HEK293 (cell line): ENCODE measurements at regions not wholly inside any gene's neighbourhood (a gene's known extent, or its start where the extent isn't known, plus 50 kb on each side); places are given as distances from the start of the nearest gene placed in this dataset.

ENCODE experiments used
- CTCF ChIA-PET: fragments of 350-600 bp; formaldehyde crosslinking; extraction: SDS; loops from one replicate; lab custom pipeline; 2021; ENCODE audit warnings: antibody characterized with exemption; lab: Yijun Ruan, JAX
- POLR2A ChIA-PET: fragments of 300-600 bp; formaldehyde crosslinking; extraction: SDS; loops from one replicate; lab custom pipeline; 2020; ENCODE audit warnings: antibody characterized with exemption, inconsistent platforms; lab: Yijun Ruan, JAX
- H3K27ac ChIP-seq: fragments of 200-500 bp; sonication (Bioruptor generic); 2 replicates; pipeline ENCODE4 v1.5.1; 2014; ENCODE audit warnings: low read depth, low read length, control low read depth, inconsistent platforms; ENCODE audit errors: extremely low read depth
- H3K36me3 ChIP-seq, 2 experiments: fragments of 200-500 bp in 1 of 2; sonication (Bioruptor generic) in 1 of 2; 1 replicate in 1 of 2; 2 replicates in 1 of 2; pipeline ENCODE4 v1.5.1; 2014 to 2017; ENCODE audit warnings: inconsistent platforms in 2 of 2, low read length in 2 of 2; ENCODE audit not compliant: control insufficient read depth in 2 of 2, insufficient read depth in 1 of 2
- H3K4me1 ChIP-seq: fragments of 200-500 bp; sonication (Bioruptor generic); 2 replicates; pipeline ENCODE4 v1.5.1; 2014; ENCODE audit warnings: mild to moderate bottlenecking, low read length, inconsistent platforms; ENCODE audit not compliant: control insufficient read depth, insufficient read depth
- H3K4me3 ChIP-seq: 2 replicates; pipeline ENCODE4 v1.5.1; 2011; ENCODE audit warnings: low read depth, mild to moderate bottlenecking, control low read depth, low read length, moderate library complexity
- H3K9me3 ChIP-seq: fragments of 200-500 bp; sonication (Bioruptor generic); 2 replicates; pipeline ENCODE4 v1.5.1; 2014; ENCODE audit warnings: low read depth, low read length, inconsistent platforms; ENCODE audit not compliant: control insufficient read depth, insufficient read depth
- MYNN ChIP-seq: fragments of 450-650 bp; formaldehyde crosslinking; IDR thresholded peaks from 2 replicates; pipeline ENCODE4 v1.5.1; 2016; ENCODE audit warnings: missing biosample characterization, missing genetic modification characterization, borderline replicate concordance
- SCRT2 ChIP-seq: fragments of 450-650 bp; formaldehyde crosslinking; IDR thresholded peaks from 2 replicates; pipeline ENCODE4 v1.5.1; 2016; ENCODE audit warnings: missing biosample characterization, missing genetic modification characterization
- SP2 ChIP-seq: fragments of 450-650 bp; formaldehyde crosslinking; IDR thresholded peaks from 2 replicates; pipeline ENCODE4 v1.5.1; 2016; ENCODE audit warnings: missing biosample characterization, missing genetic modification characterization
- WT1 ChIP-seq: fragments of 450-650 bp; formaldehyde crosslinking; IDR thresholded peaks from 2 replicates; pipeline ENCODE4 v1.5.1; 2016; ENCODE audit warnings: missing biosample characterization, missing genetic modification characterization
- ZBTB20 ChIP-seq: fragments of 450-650 bp; formaldehyde crosslinking; IDR thresholded peaks from 2 replicates; pipeline ENCODE4 v1.5.1; 2016; ENCODE audit warnings: missing biosample characterization, missing genetic modification characterization
- ZFP41 ChIP-seq: fragments of 450-650 bp; formaldehyde crosslinking; IDR thresholded peaks from 2 replicates; pipeline ENCODE4 v1.5.1; 2016; ENCODE audit warnings: missing biosample characterization, missing genetic modification characterization, borderline replicate concordance
- ZNF121 ChIP-seq: fragments of 450-650 bp; formaldehyde crosslinking; IDR thresholded peaks from 2 replicates; pipeline ENCODE4 v1.5.1; 2016; ENCODE audit warnings: missing biosample characterization, missing genetic modification characterization
- ZNF133 ChIP-seq: fragments of 450-650 bp; formaldehyde crosslinking; IDR thresholded peaks from 2 replicates; pipeline ENCODE4 v1.5.1; 2016; ENCODE audit warnings: missing biosample characterization, missing genetic modification characterization
- ZNF2 ChIP-seq: fragments of 450-650 bp; formaldehyde crosslinking; IDR thresholded peaks from 2 replicates; pipeline ENCODE4 v1.5.1; 2016; ENCODE audit warnings: missing biosample characterization, missing genetic modification characterization
- ZNF354C ChIP-seq: fragments of 450-650 bp; formaldehyde crosslinking; IDR thresholded peaks from 2 replicates; pipeline ENCODE4 v1.5.1; 2016; ENCODE audit warnings: missing biosample characterization, missing genetic modification characterization, low read depth, borderline replicate concordance
- ZNF404 ChIP-seq: fragments of 450-650 bp; formaldehyde crosslinking; IDR thresholded peaks from 2 replicates; pipeline ENCODE4 v1.5.1; 2017; ENCODE audit warnings: missing biosample characterization, missing genetic modification characterization
- ZNF416 ChIP-seq: fragments of 450-650 bp; formaldehyde crosslinking; IDR thresholded peaks from 2 replicates; pipeline ENCODE4 v1.5.1; 2016; ENCODE audit warnings: missing biosample characterization, missing genetic modification characterization
- ZNF426 ChIP-seq: fragments of 450-650 bp; formaldehyde crosslinking; IDR thresholded peaks from 2 replicates; pipeline ENCODE4 v1.5.1; 2017; ENCODE audit warnings: missing biosample characterization, missing genetic modification characterization, mild to moderate bottlenecking, inconsistent platforms, moderate library complexity
- ZNF548 ChIP-seq: fragments of 450-650 bp; formaldehyde crosslinking; IDR thresholded peaks from 2 replicates; pipeline ENCODE4 v1.5.1; 2016; ENCODE audit warnings: missing biosample characterization, missing genetic modification characterization
- ZNF658 ChIP-seq: fragments of 450-650 bp; formaldehyde crosslinking; IDR thresholded peaks from 2 replicates; pipeline ENCODE4; 2016; ENCODE audit warnings: missing biosample characterization, missing genetic modification characterization
- ZNF776 ChIP-seq: fragments of 450-650 bp; formaldehyde crosslinking; IDR thresholded peaks from 2 replicates; pipeline ENCODE4 v1.5.0; 2017; ENCODE audit warnings: missing biosample characterization, missing genetic modification characterization, borderline replicate concordance
- TF ChIP-seq, protein P1 (sequence below): fragments of 450-650 bp; formaldehyde crosslinking; IDR thresholded peaks from 2 replicates; pipeline ENCODE4 v1.5.1; 2016; ENCODE audit warnings: missing biosample characterization, missing genetic modification characterization
- TF ChIP-seq, protein P2 (sequence below): fragments of 450-650 bp; formaldehyde crosslinking; IDR thresholded peaks from 2 replicates; pipeline ENCODE4 v1.5.1; 2016; ENCODE audit warnings: missing biosample characterization, missing genetic modification characterization
- TF ChIP-seq, protein P3 (sequence below): fragments of 450-650 bp; IDR thresholded peaks from 2 replicates; pipeline ENCODE4 v1.5.1; 2018; ENCODE audit warnings: missing biosample characterization, missing genetic modification characterization
- TF ChIP-seq, protein P4 (sequence below): fragments of 450-650 bp; formaldehyde crosslinking; IDR thresholded peaks from 2 replicates; pipeline ENCODE4 v1.5.1; 2016; ENCODE audit warnings: missing biosample characterization, missing genetic modification characterization, low read depth

DNA sequence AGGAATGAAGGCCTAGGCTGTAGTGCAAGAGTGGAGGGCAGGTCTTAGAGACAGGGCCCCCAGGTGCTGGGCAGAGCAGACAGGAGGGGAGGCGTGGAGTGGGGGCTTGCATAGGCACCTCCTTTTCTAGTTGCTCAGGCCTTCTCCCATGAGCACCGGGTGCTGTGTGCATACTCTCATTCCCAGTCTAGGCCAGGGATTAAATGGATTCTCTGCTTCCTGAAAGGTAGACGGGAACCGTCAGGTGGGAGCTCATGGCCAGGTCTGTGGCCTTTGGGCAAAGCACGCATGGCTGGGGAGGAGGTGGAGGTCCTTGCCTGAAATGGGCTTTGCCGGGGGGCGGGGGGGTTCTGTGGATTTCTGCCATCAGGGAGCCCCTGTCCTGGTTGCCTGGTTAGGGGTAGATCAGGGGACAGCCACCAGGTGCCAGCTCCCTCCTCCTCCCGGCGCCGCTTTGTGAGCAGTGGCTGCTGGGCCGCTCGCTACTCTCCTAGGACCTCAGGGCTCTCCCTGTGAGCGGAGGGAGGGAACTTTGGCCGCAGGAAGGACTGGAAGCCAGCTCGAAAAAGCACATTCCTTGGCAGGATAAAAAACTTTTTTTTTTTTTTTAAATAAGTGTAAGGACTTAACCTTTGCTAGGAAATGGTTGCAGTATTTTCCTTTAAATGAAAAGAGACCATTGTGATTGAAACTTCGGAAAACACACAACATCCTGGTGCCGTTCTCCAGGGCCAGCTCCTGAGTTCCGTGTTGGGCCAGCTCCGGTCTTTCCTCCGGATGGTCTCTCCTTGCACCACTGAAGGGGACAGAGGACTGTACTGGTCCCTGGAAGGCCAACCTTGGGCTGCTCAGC lies 82.8 kb upstream of the HAAO start (continued):
- no peak for TF ChIP-seq SCRT2 (tag by site-specific recombination)

DNA sequence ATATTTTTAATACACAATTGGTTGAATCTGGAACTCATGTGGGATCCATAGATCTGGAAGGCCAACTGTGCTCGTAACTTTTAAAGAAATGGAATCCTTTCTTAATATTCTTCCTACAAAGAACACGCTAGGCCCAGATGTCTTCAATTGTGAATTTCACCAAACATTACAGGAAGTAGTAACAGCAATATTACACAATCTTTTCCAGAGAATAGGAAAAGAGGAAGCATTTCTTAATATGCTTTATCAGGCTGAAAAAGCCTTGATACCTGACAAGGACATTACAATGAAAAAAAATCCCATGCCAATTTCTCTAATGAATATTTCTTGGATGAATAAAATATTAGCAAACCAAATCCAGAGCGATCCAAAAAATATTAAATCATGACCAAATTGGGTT lies 80.3 kb upstream of the HAAO start:
- TF ChIP-seq MYNN (tag by site-specific recombination) = no peak
- TF ChIP-seq WT1 (tag by site-specific recombination) = no peak
- TF ChIP-seq, protein P1, sequence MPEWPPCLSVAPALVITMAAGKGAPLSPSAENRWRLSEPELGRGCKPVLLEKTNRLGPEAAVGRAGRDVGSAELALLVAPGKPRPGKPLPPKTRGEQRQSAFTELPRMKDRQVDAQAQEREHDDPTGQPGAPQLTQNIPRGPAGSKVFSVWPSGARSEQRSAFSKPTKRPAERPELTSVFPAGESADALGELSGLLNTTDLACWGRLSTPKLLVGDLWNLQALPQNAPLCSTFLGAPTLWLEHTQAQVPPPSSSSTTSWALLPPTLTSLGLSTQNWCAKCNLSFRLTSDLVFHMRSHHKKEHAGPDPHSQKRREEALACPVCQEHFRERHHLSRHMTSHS (tag by site-specific recombination) = no peak
- no peak for TF ChIP-seq ZNF2 (tag by site-specific recombination)
- no peak for TF ChIP-seq ZNF426 (tag by site-specific recombination)
- TF ChIP-seq ZBTB20 (tag by site-specific recombination) = no peak
- TF ChIP-seq, protein P2, sequence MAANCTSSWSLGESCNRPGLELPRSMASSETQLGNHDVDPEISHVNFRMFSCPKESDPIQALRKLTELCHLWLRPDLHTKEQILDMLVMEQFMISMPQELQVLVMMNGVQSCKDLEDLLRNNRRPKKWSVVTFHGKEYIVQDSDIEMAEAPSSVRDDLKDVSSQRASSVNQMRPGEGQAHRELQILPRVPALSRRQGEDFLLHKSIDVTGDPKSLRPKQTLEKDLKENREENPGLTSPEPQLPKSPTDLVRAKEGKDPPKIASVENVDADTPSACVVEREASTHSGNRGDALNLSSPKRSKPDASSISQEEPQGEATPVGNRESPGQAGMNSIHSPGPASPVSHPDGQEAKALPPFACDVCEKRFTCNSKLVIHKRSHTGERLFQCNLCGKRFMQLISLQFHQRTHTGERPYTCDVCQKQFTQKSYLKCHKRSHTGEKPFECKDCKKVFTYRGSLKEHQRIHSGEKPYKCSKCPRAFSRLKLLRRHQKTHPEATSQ (tag by site-specific recombination) = no peak
- TF ChIP-seq ZNF404 (tag by site-specific recombination) = no peak
- TF ChIP-seq, protein P3, sequence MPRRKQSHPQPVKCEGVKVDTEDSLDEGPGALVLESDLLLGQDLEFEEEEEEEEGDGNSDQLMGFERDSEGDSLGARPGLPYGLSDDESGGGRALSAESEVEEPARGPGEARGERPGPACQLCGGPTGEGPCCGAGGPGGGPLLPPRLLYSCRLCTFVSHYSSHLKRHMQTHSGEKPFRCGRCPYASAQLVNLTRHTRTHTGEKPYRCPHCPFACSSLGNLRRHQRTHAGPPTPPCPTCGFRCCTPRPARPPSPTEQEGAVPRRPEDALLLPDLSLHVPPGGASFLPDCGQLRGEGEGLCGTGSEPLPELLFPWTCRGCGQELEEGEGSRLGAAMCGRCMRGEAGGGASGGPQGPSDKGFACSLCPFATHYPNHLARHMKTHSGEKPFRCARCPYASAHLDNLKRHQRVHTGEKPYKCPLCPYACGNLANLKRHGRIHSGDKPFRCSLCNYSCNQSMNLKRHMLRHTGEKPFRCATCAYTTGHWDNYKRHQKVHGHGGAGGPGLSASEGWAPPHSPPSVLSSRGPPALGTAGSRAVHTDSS (tag by site-specific recombination) = no peak
- no peak for TF ChIP-seq ZNF354C (tag by site-specific recombination)
- TF ChIP-seq ZNF658 = no peak
- no peak for TF ChIP-seq ZNF548 (tag by site-specific recombination)
- TF ChIP-seq ZNF133 (tag by site-specific recombination) = no peak
- TF ChIP-seq ZNF121 (tag by site-specific recombination) = no peak
- no peak for TF ChIP-seq ZFP41
- TF ChIP-seq, all 188 proteins: peak for 0
- Histone ChIP-seq H3K4me3 (no peak overlapping the region), H3K4me1 (no peaks in the 10 kb centered on the region), H3K36me3 (no peaks in the 10 kb centered on the region), H3K27ac (no peak overlapping the region), H3K9me3 (no peaks in the 10 kb centered on the region)
- ChIA-PET POLR2A (no interaction called here), CTCF (no interaction called here)

DNA sequence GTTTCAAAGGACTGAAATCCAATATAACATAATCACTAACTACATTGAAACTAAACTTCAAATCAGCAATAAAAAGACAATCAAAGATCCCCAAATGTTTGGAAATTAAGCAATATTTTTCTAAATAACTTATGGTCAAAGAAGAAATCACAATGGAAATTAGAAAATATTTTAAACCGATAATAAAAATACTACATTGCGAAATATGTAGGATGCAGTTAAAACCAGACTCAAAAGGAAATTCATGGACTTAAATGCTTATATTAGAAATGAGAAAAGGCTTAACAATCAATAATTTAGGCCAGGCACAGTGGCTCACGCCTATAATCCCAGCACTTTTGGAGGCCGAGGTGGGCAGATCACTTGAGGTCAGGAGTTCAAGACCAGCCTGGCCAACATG lies 79.0 kb upstream of the HAAO start:
- TF ChIP-seq ZNF416 (no peak), SP2 (no peak), ZNF776 (tag by site-specific recombination) (no peak), ZNF658 (no peak)
- TF ChIP-seq, protein P4, sequence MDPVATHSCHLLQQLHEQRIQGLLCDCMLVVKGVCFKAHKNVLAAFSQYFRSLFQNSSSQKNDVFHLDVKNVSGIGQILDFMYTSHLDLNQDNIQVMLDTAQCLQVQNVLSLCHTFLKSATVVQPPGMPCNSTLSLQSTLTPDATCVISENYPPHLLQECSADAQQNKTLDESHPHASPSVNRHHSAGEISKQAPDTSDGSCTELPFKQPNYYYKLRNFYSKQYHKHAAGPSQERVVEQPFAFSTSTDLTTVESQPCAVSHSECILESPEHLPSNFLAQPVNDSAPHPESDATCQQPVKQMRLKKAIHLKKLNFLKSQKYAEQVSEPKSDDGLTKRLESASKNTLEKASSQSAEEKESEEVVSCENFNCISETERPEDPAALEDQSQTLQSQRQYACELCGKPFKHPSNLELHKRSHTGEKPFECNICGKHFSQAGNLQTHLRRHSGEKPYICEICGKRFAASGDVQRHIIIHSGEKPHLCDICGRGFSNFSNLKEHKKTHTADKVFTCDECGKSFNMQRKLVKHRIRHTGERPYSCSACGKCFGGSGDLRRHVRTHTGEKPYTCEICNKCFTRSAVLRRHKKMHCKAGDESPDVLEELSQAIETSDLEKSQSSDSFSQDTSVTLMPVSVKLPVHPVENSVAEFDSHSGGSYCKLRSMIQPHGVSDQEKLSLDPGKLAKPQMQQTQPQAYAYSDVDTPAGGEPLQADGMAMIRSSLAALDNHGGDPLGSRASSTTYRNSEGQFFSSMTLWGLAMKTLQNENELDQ (tag by site-specific recombination) = no peak
- TF ChIP-seq, all 188 proteins: peak for 0
- Histone ChIP-seq H3K36me3 (no peaks in the 10 kb centered on the region), H3K27ac (no peak overlapping the region), H3K4me3 (no peak overlapping the region), H3K4me1 (no peaks in the 10 kb centered on the region), H3K9me3 (no peaks in the 10 kb centered on the region)
- CTCF ChIA-PET = interaction anchor here (0.9 kb wide), 1 partner anchor 12 kb away, joined by 3 read pairs; no protein-coding TSS in a partner anchor
- POLR2A ChIA-PET = no interaction called here
